Astrocyte of the hippocampus (primary cell): ENCODE measurements at regions not wholly inside any gene's neighbourhood (a gene's known extent, or its start where the extent isn't known, plus 50 kb on each side); places are given as distances from the start of the nearest gene placed in this dataset.
A peak's percentile ranks its signal among the peaks of the same experiment; 100 is the strongest.

ENCODE experiments used
- DNase-seq: peaks from one replicate; pipeline ENCODE4 v3.0.0; 2011; ENCODE audit warnings: low read depth, low spot score

DNA sequence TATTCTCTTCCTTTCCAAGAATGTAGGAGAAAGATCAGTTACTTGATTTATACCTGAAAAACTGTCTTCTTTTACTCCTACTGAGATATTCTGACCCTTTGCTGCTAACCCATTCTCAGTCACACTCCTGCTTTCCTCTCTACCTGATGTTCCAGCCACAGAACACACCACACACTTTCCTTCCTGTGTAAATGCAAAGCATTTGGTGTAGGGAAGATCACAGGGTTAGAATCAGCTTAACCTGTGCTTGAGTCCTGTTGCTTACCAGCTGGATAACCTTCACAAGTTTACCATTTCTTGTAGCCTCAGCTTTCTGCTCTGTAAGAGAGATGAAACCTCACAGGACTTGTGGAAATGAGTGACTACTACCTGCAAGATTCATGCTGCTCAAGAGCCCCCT, 489.8 kb upstream of the GOLIM4 start:
- no peak for DNase-seq

DNA sequence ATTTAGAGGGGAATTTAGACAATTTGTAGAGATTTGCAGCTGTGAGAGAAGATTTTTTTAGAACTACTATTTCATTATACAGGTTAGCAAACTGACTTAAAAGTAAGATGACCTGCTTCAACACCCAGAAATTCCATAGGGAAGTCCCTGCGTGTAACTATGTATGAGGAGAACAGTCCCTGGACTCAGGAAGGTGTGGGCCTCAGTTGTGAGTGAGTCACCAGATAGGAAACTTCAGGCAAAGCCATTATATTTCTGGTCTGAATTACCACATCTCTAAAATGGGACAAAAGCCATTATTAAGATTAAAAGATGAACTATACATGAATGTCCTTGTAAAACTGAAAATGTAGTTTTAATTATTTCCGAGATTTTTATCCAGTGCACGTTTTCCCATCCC, 488.3 kb upstream of the GOLIM4 start:
- DNase-seq, result no peak

DNA sequence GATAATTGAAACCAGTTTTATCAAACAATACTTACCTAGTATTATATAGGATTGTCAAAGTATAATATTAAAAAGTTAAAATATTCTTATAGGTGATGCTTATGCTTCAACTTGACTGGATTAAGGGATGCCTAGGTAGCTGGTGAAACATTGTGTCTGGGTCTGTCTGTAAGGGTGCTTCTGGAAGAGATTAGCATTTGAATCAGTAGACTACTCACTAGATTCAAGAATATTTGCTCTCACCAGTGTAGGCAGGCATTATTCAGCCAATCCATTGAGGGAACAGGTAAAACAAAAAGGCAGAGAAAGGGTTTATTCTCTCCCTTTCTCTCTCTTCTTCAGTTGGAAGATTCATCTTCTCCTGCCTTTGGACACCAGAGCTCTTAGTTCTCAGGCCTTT, 486.8 kb upstream of the GOLIM4 start:
- DNase-seq, result no peak

DNA sequence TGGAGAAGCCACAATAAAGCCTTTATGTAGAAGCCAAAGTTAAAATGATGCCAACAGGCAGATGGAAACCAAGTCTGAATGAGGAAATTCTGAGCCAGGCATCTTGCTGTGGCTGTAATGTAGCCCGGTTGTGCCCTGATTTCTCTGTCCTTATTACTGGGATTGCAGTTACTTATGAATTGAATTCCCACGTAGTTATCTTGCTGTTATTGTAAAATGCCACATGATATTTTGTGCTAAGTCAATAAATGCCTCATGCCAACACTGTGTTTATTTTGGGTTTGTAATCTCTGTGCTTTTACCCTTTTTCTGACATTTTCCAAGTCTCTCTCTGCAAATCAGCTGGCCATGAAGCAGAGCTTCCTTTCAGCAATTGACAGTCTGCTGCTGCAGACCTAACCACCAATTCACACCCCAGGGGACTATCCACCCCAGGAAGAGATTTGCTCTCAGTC, 486.1 kb upstream of the GOLIM4 start:
- peak; percentile 11 for DNase-seq

DNA sequence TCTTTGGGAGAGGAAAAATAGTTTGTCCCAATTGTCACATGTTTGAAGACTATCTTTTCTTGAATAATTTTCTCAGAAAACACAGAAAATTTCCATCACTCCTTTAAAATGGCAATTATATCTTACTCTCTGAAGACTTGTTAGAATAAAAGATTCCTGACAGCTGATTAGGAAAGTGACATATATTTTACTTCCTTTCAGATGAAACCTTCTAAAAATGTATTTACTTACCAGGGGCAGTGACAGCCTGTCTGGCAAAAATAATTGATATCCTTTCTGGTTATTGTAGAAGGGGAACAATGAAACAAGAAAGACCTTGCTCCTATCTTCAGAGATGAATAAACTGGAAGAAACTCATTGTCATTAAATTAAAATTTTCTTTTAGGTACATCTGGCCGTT, 483.3 kb upstream of the GOLIM4 start:
- DNase-seq, result no peak

DNA sequence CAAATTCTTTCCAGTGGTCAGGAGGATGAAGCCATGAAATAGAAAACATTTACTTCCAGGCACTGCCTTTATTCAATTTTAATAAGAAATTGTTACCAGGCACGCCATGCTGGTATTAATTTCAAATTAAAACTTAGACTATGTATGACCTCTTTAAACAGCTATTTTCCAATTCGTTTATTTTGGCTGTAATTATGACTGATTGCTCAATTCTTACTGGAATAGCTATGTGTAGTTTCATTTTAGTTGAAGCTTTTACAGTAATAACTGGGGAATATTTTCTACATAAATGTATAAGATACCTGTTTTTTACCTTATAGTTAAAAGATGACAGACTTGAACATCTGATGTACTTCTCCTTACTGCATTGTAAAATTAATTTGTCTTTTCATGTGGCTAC, 480.0 kb upstream of the GOLIM4 start:
- no peak for DNase-seq

DNA sequence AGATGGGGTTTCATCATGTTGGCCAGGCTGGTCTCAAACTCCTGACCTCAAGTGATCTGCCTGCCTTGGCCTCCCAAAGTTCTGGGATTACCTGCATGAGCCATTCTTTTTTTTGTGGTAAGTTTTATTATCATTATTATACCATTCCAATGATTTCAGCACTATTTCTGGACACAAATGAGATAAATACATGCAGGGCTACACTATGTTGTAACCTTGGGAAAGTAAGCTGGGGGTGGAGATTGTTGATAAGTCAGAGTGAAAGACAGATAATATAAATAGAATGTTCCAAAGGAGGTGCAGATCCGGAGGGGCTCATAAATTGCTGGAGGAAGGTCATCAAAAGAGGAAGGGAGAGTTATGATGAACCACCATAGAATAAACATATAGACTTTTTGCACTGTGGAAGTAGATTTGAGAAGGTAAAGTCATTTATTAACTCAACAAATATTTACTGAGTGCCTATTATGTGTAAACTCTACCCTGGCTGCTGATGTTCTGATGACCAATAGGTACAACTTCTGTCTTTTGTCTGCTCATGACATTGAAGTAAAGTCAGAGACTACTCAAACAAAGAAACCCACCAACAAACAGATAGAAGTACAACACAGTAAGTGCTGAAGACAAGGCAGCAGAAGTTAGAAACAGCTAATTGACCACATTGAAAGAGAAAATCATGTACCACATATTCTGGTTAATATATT, 478.9 kb upstream of the GOLIM4 start:
- no peak for DNase-seq

DNA sequence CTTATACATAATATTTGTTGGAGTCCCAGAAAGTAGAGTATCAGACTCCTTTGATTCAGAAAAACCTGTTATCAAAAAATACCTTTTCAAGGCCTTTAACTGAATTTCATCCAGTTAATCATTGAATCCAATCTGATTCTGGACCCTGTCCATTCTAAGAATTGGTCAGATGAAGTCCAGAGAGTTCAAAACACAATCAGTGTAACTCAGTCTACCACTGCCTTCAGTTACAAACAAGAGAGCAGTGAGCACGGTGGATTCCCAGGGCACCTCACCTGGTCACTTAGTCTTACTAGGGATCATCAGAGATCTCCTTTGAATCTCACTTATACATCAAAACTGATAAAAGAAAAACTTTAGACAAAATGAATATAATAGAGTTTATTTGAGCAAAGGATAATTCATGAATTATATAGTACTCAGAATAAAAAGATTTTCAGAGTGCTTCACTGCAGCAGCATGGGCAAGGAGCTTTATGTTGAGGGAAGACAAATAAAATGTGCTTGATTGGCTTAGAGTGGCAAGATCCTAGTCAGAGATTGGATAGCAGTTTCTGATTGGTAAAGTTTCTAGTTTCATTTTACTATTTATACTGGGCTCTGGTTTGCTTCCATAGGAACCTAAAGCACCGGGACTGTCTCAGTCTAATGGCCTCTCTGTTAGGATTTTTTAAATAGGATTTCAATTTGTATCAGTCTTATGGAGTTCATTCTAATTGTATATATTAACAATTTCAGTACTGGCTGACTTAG, 474.9 kb upstream of the GOLIM4 start:
- DNase-seq, result no peak

DNA sequence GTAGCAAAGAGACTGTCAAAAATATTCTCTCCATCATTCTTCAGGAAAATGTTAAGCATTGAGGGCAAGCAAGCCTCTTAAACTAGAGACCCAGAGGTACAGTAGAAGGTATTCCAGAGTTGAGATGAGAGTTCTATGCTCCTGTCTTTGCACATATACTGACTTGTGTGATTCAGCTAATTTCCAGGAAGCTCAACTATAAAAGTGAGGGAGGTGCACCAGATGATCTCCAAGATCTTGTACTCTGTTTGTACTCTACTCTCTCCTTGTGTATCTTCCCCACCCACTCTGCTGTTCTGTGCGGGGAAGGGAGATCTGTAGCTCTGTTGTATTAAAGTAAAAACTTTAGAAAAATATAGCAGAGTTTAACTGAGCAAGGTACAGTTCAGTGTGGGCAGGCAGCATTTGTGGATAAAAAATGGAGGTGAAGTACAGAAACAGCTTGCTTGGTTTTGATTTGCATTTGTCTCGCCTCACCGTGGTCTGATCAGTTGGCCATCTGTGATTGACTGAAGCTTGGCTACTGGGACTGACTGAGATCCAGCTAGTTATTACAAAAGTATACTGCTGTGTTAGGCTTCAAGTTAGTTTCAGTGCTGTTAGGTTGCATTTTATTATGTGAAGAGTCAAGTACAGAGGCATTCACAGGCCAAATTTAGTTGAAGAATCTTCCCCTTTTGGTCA, 463.1 kb upstream of the GOLIM4 start:
- DNase-seq, result no peak

DNA sequence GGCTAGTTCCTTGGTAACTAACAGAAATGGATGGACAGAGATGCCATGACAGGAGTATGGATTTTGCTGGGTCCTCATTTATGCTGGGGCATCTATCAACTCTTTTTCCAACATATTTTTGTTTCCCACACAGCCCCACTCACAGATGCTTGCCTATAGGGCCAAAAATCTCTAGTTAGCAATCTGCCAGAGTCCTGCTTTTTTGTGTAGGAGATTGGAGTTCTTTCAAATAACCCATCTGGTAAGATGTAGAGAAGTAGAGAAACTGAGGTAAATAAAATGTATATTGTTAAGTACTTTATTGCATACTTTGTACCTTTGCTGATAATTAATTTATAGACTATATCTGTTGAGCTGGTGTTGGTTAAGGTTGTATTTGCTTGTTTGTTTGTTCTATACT, 456.5 kb upstream of the GOLIM4 start:
- no peak for DNase-seq

DNA sequence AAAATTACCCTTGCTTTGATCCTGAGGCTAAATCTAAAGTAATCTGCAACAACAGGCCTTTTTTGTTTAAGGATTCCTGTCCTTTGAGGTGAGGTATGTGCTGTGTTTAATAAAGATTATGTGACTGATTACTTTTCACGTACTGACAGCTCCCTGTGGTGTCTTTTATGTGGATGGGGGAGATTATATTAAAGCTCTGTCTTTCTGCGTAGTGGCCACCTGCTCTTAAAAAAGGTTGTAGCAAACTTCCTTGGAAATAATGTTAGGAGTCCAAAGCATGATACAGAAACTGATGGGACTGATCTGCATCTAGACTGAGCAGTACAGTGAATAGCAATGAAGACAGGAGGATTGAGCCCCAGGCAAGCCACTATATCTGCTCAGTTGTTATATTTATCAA, 453.0 kb upstream of the GOLIM4 start:
- DNase-seq, result no peak

DNA sequence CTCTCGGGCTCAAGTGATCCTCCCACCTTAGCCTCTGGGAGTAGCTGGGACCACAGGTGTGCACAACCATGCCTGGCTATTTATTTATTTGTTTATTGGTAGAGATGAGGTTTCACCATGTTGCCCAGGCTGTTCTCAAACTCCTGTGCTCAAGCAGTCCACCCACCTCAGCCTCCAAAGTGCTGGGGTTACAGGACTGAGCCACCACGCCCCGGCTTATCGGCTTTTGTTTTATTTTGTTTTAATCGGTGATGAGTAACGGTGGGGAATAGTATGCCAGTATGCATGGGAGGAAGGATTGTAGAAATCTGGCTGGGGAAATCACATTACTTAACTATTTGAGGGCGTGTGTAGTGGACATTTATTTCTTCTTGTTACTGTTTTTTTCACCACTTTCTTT, 451.0 kb upstream of the GOLIM4 start:
- DNase-seq, result no peak

DNA sequence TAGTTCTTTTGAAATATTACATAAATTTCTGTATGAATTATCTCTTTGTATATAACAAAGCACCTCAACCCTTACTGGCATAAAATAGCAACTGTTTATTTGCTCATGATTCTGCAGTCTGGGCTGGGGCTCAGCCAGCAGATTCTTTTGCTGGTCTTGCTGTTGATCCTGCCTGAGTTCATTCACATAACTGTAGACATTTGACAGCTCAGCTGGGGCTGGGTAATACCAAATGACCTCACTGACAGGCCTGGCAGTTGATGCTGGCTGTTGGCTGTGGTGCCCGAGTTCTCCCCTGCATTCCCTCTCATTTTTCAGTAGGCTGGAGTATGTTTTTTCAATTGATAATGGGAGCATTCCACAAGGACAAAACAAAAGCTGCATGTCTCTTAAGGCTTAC, 449.9 kb upstream of the GOLIM4 start:
- DNase-seq, result peak; percentile 91

DNA sequence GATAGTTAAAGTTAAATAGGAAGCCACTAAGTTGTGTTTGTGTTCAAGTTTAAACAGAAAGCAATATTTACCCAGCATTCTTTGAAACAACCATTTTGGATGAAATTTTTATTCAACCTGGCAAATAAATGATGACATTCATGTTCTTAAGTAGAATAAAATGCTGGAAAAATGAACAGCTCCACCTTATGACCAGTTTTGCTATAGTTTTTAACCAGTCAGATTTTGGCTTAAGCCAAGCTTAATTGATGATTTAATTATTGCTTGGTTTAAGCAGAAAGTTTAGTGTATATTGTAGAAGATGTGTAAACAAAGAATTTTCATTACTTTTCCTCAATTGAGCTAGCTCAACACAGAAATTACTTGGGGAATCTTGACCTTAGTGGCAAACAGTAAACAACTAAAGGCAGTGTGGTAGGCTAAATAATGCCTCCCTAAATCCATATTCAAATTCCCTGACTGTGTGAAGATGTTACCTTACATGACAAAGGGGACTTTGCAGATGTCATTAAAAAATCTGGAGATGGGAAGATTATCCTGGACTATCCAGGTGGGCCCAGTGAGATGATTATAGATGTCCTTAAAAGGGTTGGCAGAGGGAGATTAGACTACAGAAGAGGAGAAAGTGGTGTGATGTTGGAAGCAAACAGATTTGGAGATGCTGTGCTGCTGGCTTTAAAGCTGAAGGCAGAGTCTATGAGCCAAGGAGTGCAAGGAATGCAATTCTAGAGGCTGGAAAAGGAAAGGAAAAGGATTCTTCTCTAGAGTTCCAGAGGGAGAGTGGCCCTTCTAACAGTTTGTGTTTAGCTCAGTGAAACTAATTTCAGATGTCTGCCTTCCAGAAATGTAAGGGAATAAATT, 448.6 kb upstream of the GOLIM4 start:
- DNase-seq, result no peak

DNA sequence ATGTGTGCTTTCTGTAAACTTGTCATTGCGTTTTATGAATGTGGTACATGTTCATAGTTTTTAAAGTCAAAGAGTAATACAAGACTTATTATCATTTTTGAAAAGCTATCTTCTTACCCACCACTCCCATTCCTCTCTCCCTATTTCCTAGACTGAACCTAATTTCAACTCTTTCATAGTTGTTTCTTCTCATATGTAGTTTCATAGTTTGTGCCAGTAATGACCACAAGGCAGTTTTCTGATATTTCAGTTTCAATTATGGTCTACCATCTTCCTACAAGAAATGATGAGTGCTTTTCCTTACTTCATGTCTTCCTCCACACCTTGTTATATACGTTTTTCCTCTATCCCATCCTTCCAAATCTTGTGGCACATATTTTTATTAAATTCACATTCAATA, 445.0 kb upstream of the GOLIM4 start:
- no peak for DNase-seq

DNA sequence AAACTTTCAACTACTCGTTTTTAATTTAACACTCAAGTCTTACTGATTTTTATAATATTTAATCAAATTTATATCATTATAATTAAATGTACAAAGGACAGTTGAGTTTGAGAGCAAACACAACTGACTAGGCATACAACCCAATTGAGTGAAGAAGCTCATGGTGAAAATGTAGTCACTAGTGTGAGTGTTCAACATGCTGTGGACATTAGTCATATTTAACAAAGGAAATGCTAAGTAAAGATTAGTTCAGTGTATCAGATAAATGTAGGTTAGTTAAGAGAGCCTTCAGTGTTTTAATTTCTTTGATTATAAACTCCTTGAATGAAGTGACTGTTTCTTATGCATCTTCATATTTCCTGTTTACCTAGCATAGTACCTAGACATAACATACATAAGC, 444.2 kb upstream of the GOLIM4 start:
- DNase-seq, result peak; percentile 5

DNA sequence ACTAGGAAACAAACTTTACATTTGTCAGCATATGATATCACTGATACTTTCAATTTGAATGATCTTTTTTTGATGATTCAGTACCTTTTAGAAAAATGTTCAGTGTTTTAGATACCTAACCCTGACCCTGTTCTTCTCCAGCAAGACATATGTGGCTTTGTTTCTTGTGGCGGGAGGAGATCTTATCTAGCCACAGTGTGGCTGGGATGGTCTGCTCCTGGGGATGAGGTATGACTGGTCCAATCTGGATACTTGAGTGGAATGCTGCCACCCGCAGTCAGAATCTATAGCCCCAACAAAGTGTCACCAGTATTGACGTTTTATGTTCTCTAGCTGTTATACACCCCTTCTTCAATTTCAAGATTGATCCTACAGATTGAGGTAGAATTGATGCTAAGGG, 439.0 kb upstream of the GOLIM4 start:
- no peak for DNase-seq

DNA sequence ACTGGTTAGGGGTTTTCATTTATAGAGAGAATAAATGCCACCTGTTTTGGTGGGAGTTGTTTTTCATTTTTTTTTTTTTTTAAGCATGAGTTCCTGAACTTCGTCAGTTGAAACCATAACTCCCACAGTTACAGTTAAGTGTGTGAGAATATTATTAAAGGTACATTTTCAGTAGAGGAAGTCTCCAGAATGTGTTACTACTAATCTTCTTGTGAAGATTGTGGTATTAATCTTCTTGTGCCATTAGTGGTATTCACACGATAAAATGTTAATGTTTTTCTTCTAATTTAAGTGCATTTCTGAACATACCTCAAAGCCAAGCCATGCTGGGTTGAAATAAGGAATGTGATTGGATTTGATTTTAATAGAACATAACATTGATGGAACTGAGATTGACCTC, 437.9 kb upstream of the GOLIM4 start:
- DNase-seq, result no peak

DNA sequence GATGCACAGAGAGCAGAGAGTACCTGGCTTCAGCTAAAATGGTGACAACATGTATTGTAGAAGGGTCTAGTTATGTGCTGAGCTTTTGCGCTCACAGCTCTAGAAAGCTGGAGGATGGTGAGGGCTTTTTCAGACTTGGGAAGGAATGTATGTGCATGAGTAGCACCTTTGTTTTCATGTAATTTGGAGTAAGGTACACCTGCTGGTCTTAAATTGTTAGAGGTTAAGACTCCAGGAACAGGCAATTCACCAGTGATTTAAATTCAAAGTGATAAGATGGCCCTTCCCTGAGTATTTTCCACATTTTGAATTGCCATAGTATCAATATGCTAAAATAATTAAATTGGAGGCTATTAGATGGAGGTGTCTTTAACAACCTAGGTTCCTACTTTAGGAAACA, 436.4 kb upstream of the GOLIM4 start:
- no peak for DNase-seq

DNA sequence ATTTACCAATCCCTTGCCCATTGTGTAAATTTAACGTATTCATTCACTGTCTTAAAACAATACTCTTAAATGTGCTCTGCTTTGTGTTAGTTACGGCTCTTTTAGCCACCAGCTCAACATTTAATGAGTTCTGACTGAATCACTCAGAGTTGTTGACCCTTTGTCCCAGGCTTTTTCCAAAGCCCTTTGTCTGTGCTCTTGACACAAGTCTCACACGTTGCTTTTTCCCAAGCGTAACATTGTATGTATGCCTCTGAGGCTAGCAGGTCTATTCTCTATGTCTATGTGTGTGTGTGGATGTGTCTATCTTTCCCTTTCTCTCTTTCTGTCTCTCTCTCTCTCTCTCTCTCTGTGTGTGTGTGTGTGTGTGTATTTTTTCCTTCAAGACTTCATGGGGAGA, 435.4 kb upstream of the GOLIM4 start:
- DNase-seq, result peak; percentile 47

DNA sequence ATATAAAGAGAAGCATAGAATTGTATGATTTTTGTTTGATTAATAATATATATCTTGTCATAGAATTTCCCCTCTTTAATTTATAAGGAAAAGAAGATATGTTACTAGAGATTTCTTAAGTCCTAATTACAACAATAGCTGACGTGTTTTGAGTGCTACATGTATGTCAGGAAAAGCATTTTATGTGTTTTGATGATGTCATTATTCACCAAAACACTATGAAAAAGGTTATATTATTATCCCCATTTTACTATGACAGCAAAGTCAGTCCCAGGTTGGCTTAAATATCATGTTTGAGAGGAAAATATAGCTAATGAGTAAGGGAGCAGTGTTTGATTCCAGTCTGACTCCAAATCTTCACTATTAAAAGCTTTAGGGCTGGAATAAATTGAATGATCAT, 428.4 kb upstream of the GOLIM4 start:
- no peak for DNase-seq
